ENCODE measurements at regions not wholly inside any gene's neighbourhood (a gene's known extent, or its start where the extent isn't known, plus 50 kb on each side); places are given as distances from the start of the nearest gene placed in this dataset.

DNA sequence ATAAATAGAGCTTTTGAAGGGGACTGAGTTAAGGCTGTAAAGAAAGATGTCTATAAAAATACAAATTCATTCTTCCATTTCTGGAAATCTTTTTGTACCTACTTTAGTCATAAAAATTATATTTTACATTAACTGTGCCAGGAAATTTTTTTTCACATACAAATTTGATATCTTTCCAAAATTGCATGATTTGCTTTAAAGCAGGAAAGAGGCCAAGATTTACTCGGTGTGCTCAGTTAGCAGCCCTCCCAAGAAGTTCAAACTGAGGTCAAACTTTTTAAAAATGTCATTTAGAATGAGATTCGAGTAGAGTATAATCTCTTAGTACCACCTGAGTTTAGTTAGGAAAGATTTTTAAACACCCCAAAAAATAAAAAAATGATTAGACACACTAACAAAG lies 173.2 kb upstream of the GRIP1 start:
- no peak for DNase-seq (ENCODE audit: low spot score)

DNA sequence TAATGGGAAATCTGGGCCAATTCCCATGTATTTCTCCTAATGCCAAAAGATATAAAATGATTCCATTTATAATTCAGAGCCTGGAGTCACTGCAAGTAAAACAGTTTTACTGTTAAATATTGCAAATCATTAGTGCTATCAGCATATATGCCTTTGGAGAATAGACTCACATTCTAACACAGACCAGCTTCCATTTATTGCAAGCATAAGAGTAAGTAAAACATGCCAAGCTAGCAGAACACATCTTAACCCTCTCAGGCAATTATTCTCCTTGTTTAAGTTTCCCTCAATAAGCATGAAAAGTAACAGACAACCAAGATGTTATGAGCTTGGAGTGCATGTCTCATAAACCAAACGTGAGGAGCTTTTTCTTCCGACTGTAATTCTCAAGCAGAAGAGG lies 173.9 kb upstream of the GRIP1 start:
- no peak for DNase-seq (ENCODE audit: low spot score)

DNA sequence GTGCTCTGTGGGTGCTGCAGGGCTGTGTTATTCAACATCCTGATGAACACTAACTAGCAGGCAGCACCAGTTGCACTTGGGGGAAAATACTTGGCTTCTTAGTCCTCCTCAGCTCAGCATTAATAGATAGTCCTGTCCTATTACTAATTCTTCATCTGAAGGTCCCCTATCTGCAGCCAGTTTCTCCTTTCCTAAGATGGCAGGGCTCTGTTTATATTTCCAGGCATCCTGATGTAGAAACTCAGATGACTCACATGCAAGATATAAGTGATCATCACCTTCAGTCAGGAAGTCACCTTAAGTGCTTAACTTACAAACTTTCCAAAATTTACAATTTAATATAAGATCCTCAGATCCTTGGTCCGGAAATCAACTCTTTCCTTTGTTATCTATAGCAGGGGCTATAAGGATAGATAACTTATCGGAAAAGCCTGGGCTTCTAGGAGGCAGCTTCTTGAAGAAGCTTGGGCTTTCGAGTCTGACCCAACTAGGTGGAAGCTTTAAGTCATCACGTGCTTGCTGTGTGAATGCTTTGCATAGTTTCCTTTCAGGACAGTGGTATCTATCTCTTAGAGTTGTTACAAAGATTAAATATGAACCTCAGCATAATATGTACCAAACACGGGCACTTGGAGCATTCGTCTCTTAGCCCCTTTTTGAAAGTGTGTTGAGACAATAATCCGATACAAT lies 181.0 kb upstream of the GRIP1 start:
- no peak for DNase-seq (ENCODE audit: low spot score)

DNA sequence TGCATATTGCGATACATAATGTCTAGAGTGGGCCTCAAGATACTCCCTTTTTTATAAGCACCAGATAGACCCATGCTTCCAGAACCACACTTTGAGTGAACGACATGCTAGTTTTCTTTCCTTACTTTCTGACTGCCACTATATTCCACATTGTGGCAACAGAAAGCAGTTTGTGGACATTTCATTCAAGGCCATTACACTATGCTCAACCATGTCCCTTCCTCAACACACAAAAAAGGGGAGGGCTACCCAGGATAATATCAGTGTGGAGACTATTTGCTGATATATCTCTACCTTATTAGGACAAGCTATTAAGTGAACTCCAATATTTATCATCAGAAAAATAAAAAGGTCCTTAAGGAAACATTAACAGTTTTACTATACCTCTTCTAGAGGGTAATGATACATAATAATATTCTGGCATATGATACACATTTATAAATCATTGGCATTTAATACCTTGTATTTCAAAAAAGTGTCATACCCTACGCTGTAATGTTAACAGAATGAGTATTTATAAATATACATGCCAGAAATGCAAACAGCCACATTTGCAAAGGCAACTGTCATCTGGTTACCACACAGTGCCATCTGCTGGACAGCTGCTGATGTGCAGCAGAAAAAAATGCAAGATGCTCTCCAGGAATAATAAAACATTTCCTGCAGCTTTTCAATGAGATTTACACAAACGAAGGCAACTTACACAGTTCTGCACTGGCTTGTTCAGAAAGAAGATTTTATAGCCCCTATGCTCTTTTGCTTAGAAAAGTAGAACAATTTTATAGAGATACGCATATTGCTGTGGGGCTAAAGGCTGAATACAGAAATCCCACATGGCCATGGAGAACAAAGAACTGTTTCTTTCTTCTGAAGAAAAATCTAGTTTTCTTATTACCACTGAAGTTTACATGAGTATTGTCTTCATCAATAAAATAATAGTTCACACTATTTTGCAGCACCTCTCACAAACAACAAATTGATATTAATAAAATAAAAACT lies 182.2 kb upstream of the GRIP1 start:
- peak; percentile 1 for DNase-seq (ENCODE audit: low spot score)

DNA sequence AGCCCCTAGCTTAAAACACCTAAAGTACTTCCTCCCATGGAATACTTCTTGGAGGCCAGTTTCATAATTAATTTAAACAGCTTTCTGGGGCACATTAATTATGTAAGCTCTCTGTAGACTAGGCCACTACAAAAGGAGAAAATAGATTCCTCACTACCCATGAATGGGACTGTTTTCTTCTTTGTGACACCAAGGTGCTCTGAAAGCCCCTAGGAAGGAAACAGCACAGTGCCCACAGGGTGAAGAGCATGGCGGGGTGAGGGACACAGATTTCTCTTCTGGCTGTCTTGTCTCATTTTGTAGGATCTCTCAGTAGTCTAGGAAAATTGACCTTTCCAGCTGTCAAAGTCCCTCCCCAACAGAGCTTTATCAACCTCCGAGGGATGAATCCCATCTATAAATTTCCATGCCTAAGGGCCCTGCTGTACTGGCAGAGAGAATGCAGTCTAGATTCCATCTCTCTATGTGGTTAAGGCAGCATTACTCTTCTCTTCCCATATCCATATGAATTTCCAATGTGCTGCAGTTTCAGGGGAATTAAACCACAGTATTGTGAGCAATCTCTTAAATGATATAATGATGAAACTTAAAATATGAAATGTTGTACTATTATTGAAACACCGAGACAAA lies 183.6 kb upstream of the GRIP1 start:
- DNase-seq (ENCODE audit: low spot score), result no peak

DNA sequence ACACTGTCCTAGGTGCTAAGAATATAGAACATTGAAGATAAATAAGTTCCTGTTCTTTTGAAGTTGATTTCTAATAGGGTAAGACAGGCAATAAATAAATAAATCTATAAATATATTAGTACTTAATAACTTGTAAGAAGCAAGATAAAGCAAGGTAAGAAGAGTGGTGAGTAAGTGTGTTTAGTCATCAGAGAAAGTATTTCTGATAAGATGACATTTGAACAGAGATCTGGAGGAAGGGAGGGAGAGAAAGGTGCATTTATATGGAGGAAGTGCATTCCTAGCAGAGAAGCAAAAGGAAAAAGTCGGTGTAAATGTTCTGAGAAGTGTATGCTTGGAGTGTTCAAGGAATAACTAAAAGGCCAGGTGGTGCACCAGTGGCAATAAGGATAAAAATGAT lies 184.4 kb upstream of the GRIP1 start:
- no peak for DNase-seq (ENCODE audit: low spot score)

DNA sequence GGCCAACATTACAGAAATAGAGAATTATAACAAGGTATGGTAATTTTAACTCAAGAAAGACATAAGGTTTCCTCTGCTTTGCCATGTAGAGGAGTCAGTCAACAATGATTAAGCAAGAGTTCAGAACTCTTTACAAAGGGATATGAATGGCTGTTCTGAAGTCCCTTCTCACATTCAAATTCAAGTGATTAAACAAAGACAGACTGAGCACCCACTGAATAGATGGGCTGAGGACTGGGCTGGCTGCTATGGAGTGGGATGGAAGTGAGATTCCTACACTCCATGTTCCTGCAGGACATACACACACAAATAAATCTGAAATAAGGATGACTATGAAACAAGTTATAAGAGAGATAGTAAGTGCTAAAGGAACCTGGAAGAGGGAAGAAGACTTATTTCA lies 199.0 kb upstream of the GRIP1 start:
- DNase-seq (ENCODE audit: low spot score), result no peak

DNA sequence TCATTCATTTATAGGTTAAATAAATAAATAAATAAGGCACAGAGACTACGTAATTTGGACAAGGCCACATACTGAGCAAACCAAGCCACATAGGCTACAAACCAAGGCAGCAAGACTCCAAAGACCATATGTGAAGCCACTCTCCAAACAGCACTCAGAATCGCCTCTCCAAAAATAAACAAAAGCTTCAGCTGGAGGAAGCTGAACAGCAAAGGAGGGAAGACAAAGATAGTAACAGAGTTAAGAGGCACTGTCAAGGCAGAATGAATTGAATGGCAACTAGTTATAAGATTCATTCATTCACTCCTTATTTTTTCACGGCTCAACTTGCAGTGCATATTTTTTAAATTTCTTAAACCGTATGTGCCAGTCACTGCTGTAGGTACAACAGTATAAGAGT lies 200.5 kb upstream of the GRIP1 start:
- no peak for DNase-seq (ENCODE audit: low spot score)

DNA sequence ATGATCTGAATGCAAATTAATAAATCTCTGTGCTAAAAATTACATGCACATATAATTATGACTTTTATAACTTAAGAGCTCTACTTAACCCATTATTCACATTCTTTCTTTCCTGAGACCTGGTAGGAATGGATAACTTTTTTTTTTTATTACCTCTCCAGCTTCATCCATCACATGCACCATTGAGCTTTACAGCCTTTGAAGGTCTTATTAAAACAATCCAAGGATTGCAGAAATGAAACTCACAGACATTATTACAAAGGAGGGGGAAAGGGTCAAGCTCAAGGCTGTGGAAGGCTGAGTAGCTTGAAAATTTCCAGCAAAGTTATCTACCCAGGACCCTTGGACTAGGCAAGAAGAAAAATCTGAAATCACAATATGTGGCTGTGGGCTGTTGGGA lies 202.5 kb upstream of the GRIP1 start:
- no peak for DNase-seq (ENCODE audit: low spot score)

DNA sequence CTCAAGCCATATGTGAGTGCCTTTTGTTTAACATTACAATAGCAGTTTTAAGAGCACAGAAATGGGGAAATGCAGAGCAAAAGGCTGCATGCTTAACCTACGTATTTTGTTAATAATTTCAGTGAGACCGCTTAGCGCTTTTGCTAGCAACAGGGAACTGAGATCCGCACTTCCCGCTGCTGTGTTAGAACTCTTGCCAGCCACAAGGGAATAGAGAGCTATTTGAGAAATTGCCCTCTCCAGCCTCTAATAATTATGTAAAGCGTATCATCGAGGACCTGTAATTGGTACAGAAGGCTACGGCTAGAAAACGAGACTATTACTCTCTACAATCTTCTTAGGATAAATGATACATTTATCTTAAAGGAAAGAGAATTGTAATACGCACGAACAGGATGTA lies 205.2 kb upstream of the GRIP1 start:
- no peak for DNase-seq (ENCODE audit: low spot score)

DNA sequence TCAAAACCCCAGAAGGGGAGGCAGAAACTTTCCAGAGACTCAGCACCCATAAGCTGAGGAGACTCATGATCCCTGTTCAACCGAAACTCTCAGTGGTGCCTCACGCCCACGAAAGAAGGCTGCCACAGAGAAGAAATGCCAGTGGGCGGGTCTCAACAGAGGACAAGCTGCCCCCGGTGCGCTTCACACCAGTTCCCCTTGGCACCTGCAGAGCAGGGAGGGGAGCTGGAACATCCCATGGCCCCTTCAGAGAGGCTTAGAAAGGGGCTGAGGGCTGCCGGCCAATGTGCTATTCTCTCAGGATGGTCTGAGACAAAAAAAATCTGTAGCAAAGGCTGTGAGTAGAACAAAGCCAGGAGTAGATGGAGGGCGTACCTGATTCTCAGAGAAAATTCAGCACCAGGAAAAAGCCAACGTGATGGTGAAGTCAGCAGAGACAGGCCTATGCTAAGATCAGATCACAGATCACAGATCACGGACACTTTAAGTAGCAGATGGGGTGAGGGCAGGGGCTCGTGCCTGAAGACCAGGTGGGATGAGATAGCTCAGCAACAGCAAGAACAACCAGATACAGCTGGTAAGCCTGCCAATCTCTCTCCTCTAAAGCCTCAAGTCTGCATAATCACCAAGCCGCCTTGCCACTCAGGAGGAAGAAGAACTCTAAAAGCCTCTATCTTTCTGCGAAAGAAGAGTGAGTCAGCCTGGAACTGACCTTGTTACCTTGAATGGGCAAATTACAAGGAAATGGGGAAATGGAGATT lies 206.4 kb upstream of the GRIP1 start:
- DNase-seq (ENCODE audit: low spot score), result no peak

DNA sequence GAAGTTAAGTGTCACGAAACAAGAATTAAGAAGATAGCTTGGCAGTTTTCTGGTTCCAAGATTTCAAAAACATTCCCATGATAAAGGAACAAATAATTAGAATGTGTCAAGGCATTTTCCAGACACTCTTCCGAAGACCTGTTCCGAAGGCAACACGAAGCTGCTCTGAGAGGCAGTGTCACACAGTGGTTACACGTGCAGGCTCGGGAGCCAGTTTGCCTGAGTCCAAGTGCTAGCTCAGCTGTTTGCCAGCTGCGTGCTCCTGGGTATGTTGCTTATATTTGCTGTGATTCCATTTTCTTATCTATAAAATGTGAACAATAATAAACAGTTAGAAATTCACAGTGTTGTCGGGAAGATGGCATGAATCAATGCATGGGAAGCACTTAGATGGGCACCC lies 217.9 kb upstream of the GRIP1 start:
- DNase-seq (ENCODE audit: low spot score), result no peak

DNA sequence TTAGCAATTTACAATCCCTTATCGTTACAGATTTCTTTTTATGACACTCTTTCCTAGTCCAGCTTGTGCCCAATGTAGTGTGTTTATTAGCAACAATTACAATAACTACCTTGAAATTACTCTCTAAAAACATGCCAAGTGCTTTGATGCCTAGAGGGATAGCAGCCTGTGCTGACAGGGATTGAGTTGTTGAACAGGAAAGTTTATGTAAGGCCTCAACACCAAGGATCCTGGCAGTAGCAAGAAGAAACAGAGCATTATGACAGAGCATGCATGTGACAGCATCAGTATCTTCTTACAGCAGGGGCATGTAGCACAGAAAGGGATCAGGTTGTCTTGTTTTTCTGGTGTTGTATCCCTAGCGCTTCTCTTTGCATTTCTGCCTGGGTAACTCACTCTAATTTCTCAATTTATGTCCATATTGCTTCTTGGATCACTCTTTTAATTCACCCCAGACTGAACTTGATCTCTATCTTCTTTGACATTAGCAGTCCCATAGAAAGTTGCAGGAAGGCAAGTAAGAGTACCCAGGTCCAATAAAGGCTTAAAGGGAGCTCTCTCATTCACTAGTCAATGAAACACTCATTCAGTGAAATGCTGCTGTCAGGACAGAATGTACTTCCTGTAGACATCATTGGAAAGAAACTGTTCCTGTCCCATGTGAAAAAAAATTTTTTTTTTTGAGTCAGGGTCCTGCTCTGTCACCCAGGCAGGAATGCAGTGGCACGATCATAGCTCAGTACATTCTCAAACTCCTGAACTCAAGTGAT lies 220.0 kb upstream of the GRIP1 start:
- DNase-seq (ENCODE audit: low spot score), result no peak

DNA sequence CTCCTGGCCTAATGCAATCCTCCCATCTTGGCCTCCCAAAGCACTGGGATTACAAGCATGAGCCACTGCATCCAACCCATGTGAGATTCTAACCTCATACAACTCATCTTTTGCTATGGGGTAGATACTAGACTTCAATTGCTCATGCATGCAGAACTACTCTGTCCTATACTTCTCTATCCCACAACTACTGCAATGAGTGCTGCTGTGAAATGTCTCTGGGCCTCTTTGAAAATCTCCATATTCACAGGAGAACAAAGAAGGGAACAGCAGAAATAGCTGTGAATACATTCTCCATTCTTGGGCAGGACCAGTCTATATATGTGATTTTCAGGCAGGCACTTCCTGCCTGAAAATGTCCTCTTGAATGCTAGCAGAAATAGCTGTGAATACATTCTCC lies 220.7 kb upstream of the GRIP1 start:
- DNase-seq (ENCODE audit: low spot score), result no peak

DNA sequence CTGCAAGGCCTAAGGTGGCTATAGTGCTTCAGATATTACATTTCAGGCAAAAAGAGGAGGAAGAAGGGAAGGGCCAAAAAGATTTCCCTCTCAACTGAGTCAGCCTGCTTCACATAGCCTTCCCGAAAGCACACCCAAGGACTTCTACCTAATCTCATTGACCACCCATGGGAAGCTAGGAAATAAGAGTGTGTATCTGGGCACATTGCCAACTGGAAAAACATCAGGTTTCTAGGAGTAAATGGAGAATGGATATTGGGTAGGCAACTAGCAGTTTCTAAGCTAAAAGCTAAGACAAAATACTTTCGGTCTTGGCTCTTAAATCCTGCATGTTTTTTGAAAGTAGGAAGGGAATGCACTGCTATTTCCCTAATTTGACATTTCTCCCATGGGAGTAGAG lies 221.7 kb upstream of the GRIP1 start:
- DNase-seq (ENCODE audit: low spot score), result no peak

DNA sequence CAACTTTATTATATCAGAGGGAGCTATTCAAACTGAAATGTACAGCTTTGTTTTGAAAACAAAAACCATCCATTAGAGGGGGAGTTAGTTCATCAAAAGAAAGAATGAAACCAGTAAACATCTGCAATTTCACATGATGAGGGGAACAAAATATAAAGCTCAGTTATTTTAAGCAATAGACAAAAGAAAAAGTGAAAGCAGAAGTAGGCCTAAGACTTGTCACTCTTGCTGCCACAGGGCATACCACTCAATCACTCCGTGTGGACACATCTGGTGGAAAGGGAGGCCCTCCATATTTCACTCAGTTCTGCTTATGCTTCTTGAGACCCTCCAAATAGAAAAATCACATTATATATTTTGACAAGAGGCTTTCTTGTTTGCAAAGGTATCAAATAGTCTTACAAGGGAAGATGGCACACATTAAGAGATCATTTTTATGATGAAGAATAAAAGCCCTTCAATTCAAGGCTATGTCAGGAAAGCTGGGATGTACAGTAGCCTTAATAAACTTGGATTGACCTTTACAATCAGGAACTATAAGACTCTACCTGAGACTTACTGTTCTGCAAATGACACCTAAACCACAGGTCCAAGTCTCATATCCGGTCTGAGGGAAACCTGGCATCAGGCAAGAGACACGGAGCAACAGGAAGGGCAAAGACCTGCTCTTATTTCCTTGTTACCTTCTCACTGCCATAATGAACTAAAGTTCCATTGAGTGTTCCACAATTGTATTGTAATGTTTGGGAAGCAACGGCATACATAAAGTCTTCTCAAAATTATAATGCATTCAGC lies 222.5 kb upstream of the GRIP1 start:
- DNase-seq (ENCODE audit: low spot score), result no peak

DNA sequence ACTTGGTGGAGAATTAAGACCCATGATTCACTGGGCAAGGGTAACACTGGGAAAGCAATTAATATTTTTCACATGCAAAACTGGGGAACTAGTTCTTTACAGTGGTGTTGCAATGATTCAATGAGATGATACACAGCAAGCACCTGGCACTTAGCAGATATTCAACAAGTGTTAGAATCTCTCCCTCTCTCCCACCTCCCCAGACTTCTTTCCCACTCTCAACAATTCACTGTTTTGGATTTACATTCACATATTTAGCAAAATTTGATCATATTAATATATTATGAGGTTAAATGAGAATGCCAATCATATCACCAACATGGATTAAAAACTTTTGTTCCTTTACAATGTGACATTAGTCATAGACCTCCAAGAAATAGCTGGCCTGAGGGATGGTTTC lies 223.1 kb upstream of the GRIP1 start:
- DNase-seq (ENCODE audit: low spot score), result no peak

DNA sequence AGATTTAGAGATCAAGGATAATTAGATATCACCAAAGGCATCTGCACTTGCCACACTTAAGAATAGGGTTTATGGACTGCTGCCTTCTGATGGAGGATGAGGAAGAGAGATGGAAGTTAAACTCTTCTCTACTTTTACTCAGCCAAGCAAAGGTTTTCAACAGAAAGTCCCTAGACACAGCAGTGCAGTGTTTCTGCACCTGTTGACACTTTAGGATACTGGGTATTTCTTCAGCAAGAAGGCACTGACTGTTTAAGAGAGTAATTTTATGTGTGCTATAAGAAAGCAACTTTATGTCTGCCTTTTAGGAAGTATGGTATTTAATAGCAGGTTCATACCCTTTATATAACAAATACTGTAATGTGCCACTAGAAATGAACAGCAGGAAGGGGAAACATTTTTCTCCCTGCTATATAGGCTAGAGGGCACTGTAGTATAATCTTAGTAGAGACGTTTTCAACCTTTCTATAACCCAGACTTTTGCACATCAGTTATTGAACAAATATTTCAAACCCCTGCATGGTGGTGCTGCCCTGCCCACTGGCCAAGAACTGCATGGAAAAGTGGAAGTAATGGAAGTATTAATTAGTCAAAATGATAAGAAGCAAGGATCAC lies 225.0 kb upstream of the GRIP1 start:
- no peak for DNase-seq (ENCODE audit: low spot score)

DNA sequence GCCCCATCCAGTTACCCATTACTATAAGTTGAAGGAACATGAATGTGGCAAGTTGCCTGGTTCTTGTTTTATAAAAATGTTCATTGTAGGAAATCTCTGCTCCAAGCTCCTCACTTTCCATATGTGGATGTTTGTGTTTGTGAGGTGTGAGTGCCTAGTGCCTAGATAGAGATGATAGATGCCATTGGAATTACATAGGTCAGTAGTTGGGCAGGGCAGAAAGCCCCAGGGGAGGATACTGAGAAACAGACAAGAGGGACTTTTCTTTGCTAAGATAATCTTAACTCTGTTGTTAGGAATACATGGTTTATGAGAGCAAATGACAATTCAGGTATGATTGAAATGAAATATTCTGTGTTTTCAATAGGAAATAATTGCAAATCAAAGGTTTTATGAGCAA lies 226.3 kb upstream of the GRIP1 start:
- no peak for DNase-seq (ENCODE audit: low spot score)

DNA sequence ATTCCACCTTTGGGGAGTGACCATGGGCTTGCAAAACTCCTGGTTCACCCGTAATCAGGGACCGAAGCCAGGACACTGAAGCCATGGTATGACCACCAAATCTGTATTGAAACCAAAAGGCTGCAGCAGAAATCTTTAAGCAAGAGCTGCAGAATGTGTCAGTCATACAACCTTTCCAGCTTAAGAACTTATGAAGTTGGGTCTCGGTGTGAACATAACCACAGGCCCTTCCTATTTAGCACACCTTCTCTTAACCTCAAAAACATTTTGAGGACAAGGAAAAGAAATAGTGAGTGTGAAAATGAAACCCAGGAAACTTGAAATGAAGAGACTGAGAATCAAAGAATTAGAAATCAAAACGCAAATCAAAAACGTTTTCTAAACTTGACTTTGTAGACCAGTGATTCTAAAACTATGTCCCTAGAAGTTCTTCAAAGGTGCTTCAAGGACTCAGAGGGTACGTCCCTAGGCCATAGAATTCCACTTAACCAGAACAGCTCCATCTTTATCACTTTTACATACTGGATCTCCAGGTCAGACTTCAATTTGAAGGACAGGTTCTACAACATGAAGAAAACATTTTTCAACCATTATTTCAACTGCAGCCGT lies 231.6 kb upstream of the GRIP1 start:
- no peak for DNase-seq (ENCODE audit: low spot score)

Measured in HuH-7 (cell line).